HEK293 (cell line): ENCODE measurements at regions not wholly inside any gene's neighbourhood (a gene's known extent, or its start where the extent isn't known, plus 50 kb on each side); places are given as distances from the start of the nearest gene placed in this dataset.

Source experiments
- BCL6B ChIP-seq: fragments of 450-650 bp; formaldehyde crosslinking; IDR thresholded peaks from 2 replicates; pipeline ENCODE4 v1.5.1; 2017; ENCODE audit warnings: missing biosample characterization, missing genetic modification characterization
- CTCF ChIP-seq: fragments of 450-650 bp; formaldehyde crosslinking; IDR thresholded peaks from 2 replicates; pipeline ENCODE4 v1.5.1; 2016; ENCODE audit warnings: missing biosample characterization, missing genetic modification characterization
- ELK4 ChIP-seq: IDR thresholded peaks from 2 replicates; pipeline ENCODE4 v1.6.1; 2011; ENCODE audit warnings: mild to moderate bottlenecking, low read depth, low read length, borderline replicate concordance
- GLI2 ChIP-seq: fragments of 450-650 bp; formaldehyde crosslinking; IDR thresholded peaks from 2 replicates; pipeline ENCODE4; 2017; ENCODE audit warnings: missing biosample characterization, missing genetic modification characterization, low read depth, borderline replicate concordance
- HIC1 ChIP-seq: fragments of 450-650 bp; formaldehyde crosslinking; IDR thresholded peaks from 2 replicates; pipeline ENCODE4 v1.5.1; 2016; ENCODE audit warnings: missing biosample characterization, missing genetic modification characterization
- SP2 ChIP-seq: fragments of 450-650 bp; formaldehyde crosslinking; IDR thresholded peaks from 2 replicates; pipeline ENCODE4 v1.5.1; 2016; ENCODE audit warnings: missing biosample characterization, missing genetic modification characterization
- TCF7L2 ChIP-seq: IDR thresholded peaks from 2 replicates; pipeline ENCODE4 v1.6.1; 2011; ENCODE audit warnings: low read depth, mild to moderate bottlenecking, inconsistent platforms, low read length, moderate library complexity, borderline replicate concordance
- ZBTB6 ChIP-seq: fragments of 450-650 bp; formaldehyde crosslinking; IDR thresholded peaks from 2 replicates; pipeline ENCODE4 v1.5.1; 2017; ENCODE audit warnings: missing biosample characterization, missing genetic modification characterization
- ZNF280D ChIP-seq: fragments of 450-650 bp; formaldehyde crosslinking; IDR thresholded peaks from 2 replicates; pipeline ENCODE4 v1.5.1; 2016; ENCODE audit warnings: missing biosample characterization, missing genetic modification characterization
- ZNF521 ChIP-seq: fragments of 450-650 bp; formaldehyde crosslinking; IDR thresholded peaks from 2 replicates; pipeline ENCODE4 v1.5.1; 2017; ENCODE audit warnings: missing biosample characterization, mild to moderate bottlenecking, missing genetic modification characterization
- ZNF580 ChIP-seq: fragments of 450-650 bp; formaldehyde crosslinking; IDR thresholded peaks from 2 replicates; pipeline ENCODE4 v1.5.1; 2016; ENCODE audit warnings: missing biosample characterization, missing genetic modification characterization

- TF ChIP-seq HIC1 (tag by site-specific recombination) (no peak), BCL6B (tag by site-specific recombination) (no peak), SP2 (no peak), GLI2 (tag by site-specific recombination) (no peak), ELK4 (no peak), ZNF521 (tag by site-specific recombination) (no peak), ZBTB6 (tag by site-specific recombination) (no peak), TCF7L2 (no peak), ZNF580 (tag by site-specific recombination) (no peak), CTCF (tag by site-specific recombination) (no peak), ZNF280D (tag by site-specific recombination) (no peak)
Observed at GRCh38 chr7:47709451-47709850, 127.5 kb upstream of the TNS3 start.
